GM11168 (cell line): ENCODE measurements at regions not wholly inside any gene's neighbourhood (a gene's known extent, or its start where the extent isn't known, plus 50 kb on each side); places are given as distances from the start of the nearest gene placed in this dataset.

Experiments used
- in situ Hi-C: fragments of 300-500 bp; cut with MboI; formaldehyde crosslinking; loops from one replicate; pipeline ENCODE4 v1.12.0; 2022; ENCODE audit warnings: low sequenced_read_pairs; ENCODE audit not compliant: unreplicated experiment

DNA sequence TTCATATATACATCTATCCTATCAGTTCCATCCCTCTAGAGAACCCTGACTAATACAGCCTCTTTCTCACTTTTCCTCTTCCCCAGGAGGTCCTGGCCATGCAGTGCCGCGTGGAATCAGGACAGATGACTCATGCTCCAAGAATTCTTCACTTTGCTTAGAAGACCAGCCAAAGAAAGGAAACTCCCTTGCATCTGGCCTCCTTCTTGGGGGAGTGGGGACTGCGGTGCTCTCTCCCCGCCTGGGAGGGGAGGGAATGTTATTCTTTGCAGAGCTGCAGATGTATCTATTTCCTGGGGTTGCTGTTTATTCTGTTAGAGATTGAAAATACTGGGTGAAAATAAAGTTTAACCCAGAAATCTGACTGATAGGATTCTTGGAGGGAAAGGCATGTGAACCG lies 111.5 kb upstream of the SH3BP4 start:
- in situ Hi-C loops, result no loop called here

DNA sequence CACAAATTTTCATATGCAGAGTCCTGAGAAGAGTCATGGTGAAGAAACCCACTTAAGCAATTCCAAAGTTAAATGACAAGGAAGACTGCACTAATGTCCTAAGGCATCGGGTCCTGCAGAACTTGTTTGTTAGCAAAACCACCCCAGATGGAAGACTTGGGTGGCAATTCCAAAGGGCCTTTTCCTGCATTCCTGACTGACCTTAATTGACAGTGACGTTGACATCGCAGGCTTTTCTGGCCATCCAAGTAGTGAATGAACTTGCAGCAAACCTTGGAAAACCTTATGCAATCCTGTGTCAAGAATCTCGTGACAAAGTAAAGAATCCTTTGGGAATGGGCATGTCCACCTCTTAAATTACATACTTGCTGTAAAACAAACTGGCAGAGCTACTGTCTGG lies 112.5 kb upstream of the SH3BP4 start:
- in situ Hi-C loops, result no loop called here

DNA sequence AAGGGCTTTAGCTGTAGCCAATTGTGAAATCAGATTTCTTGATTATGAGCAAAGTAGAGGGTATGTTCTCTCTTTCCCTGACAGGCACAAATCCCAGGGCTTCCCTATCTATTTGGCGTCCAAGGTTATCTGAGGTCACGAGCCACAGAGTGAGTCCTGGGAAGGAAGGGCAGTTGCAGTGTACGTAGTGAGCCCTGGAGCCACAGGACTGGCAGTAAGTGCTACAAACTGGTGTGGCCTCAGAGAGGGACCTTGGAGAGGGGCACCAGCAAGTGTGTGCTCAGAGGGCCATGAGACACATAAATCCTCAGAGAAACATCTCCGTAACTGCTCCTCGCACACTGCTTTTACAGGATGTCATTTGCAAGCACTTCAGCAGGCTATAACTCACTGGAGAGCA lies 115.5 kb upstream of the SH3BP4 start:
- in situ Hi-C loops, result no loop called here

DNA sequence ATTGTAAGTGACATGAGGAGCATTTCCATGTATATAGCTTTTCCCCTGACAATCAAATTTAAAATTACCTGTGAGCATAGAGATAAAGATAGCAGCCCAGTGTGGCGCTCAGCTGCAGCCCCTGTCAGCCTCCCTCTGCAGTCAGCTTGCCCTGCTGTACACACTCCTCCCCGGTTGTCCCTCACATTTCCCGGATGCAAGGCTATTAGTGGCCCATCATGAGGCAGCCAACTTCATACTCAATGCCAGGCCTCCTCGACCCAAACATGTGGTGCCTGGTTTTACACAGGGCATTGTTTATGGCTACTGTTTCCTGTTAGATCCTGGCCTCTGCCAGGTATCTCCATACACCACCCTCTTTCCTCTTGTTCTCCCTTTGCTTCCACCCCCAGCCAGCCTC lies 116.1 kb upstream of the SH3BP4 start:
- in situ Hi-C loops, result no loop called here

DNA sequence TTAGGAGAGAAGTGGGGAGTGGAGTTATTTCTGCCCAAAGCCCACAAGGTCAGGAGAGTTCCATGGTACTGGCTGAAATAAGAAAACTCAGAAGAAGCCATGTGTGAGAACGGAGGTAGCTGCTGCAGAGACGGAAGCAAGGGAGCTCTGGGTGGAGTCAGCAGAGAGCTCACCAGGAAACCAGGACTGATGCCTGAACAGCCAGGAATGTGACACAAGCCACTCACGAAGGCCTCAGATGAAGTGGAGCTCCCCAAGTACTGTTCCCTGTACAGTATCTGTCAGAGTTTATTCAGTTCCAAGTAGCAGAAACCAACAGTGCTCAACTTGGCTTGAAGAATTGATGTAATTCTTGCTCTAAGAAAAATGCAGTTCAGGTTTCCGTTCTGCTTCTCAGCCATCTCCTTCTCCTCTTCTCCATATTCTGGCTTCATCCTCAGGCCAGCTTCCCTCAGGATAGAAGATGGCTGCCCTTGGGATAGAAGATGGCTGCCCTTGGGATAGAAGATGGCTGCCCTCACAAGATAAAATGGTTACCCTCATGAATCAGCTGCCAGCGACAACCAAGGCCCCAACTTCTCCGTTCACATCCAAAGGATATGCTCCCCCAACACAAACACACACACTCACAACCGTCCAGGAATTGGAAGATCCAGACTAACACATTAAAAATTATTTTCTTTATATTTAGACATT lies 117.4 kb upstream of the SH3BP4 start:
- in situ Hi-C loops, result no loop called here

DNA sequence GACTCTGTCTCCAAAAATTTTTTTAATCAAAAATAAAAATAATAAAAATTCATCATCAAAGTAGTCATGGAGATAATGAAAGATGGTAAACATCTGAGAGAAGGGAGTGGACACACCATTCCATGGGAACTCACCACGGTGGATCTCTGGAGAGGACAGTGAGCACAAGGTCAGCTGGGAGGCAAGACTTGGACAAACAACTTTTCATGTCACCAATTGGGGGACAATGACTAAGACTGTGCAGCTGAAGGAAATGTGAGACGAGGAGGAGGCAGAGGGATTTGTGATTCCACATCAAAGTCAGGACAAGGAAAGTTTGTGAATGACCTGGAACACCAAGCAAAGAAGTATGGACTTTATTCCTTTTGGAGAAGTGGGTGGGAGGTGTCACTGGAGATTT lies 121.0 kb upstream of the SH3BP4 start:
- in situ Hi-C loops, result no loop called here

DNA sequence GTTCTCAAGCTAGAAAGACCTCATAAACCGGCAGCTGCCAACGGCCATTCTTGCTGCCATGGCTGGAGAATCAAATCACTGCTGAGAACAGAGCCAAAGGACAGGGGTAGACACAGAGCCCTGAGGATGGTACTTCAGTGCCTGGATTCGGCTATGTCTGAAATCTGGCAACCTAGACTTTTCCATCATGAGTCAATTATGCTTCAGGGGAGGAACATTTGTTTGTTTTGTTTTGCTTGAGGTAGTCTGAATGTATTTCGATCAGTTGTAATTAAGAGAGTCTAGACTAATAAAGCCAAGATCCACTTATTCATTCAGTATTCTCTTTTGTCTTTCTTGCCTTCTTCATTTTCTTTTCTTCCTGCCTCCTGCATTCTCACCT lies 122.8 kb upstream of the SH3BP4 start:
- in situ Hi-C loops, result no loop called here

DNA sequence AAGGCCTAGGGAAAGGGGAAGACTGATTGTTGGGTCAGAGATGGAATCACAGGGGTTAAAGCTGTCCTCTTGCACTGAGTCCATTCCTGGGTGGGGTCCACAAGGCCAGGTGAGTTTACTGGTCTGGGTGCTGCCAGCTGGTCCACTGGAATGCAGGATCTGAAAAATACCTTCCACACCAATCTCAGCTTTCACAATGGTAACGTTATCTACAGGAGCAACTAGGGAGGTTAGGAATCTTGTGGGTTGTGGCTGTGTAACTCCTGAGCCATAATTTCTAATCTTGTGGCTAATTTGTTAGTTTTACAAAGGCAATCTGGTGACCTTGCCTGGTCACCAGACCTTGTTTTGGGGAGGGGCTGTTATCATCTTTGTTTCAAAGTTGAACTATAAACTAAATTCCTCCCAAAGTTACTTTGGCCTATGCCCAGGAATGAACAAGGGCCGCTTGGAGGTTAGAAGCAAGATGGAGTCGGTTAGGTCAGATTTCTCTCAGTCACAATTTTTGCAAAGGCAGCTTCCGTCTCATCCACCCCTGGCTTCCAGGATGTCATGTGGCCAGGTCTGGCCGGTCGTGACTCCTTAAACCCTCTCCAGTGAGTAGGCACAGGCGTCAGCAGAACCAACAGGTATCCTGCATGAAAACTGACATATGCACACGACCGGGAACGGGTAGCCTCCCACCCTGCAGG lies 123.3 kb upstream of the SH3BP4 start:
- in situ Hi-C loops, result no loop called here

DNA sequence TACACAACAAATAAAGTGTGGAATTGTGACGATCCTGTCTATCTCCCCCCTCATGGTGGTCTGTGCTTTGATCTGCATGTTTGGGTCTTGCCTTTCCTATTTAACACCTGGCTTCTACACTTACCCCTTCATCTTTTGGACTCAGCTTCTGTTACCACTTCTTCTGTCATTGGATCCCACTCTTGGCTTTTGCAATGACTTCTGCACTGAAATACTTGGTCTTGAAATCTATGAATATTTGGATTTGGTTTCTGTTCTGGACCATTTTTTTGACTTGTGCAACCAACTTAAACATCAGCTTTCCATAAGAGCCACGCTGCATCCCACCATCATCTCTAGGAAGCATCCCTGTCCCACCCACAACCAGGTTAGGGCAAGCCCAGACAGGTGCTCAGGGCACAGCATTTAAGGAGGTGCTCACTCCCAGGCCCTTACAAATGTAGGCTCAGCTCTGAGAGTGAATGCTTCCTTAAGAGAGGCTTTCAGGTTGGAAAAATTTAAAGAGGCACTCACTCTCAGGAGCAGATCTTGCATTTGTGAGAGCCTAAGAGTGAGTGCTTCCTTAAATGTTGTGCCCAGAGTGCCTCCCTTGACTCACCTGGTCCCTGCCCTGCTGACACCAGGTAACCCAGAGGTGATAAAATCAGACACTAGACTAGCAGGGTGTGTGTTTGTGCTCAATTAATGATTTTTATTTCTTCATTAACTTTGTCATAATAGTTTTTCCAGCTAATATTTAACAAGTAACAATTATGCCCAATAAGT lies 124.5 kb upstream of the SH3BP4 start:
- in situ Hi-C loops, result no loop called here

DNA sequence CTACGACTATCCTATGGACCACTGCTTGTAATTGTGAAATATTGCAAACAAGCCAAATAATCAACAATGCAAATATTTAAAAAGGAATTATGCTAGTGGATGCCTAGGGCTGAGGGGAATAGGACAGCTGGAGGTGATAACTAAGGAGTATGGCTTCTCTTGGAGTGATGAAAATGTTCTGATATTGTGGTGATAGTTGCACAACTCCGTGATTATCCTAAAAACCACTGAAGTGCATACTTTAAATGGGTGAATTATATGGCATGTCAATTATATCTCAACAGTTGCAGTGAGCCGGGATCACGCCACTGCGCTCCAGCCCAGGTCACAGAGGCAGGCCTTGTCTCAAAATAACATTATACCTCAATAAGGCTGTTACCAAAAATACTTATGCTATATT lies 125.1 kb upstream of the SH3BP4 start:
- in situ Hi-C loops, result no loop called here

DNA sequence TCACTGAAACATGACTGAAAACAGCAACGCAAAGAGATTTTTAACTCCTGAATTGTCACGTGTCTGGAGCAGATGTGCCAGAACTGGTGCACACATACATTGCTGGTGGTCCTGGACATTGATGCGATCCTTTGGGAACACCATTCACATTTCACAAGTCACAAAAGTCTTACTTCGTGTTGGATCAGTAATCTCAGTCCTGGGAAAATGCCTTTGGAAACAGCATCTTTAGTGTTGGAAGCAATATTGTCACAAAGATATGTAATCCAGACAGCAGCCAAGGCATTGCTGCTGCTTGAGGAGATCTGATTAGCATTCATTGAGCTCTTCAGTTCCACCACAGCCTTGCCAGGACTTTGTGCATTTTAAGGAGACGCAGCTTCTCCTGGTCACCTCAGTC lies 126.2 kb upstream of the SH3BP4 start:
- in situ Hi-C loops, result no loop called here

DNA sequence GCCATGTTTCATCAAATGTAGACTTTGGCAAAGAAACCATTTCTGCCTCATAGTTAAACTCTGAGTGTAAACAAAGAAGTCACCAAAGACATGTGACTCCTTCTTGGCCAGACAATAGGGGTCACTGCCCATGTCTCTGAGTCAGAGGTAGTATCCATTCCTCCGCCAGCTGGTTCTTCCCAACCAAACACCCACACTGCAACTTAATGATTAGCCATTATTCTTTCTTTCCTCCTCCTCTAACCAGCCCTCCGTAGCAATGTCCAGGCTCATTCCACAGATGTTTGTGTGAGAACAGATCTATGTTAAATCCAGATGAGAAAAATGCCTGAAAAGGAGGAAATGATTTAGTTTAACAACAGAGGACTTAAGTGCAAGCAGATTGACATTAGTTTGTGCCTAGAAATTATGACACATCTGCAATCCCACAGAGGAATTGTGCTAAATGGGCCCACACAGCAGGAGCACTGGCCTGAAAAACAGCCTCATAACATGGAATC lies 127.9 kb upstream of the SH3BP4 start:
- in situ Hi-C loops, result no loop called here

DNA sequence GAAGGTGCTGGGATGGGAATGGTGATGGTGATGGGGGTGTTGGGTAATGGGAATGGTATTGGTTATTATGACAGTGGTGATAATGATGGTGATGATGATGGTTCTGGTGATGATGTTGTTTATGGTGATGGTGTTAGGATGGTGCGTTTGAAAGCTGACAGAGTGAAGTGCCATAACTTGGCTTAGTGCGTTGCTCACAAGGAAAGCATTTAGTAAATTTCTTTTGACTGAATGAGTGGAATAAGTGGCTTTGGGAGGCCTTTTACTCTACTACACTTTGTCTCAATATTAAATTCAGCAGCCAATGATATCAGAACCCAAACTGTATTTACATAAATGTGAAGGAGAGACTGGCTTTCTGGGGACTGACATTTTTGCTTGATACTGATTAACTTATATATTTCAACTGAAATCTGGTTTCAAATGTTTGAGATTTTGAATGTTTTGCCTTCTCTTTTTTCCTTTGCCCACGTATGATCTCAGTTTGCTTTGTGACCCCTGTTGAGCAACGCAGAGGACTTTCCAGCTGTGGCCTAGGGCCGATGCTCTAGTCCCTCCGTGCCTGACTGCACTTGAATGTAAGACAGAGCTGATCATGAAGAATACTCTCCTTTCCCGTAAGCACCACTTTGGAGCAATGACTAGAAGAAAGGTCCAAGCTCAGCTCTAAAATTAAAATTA lies 128.5 kb upstream of the SH3BP4 start:
- in situ Hi-C loops, result no loop called here

DNA sequence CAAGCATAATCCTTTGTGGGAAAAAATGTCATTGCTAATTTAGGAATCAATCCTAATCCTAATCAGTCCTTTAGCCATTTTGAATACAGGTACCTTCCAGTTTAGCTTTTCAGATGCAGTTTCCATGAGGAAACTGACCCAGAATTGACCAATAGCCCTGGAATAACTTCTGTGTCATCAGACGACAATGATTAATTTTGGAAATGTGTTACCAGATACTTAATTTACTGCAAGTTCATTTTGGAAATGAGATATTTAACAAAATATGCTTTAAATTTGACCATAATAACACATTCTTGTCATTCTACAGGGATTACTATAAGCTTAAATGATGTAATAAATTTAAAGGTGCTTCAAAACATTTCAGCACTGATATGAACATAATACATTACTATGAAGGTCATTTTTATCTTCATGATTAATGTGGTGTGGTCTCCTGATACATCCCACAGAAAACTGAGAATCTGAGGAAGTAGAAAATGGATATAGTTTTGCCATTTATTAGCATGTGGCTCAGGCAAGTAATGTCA lies 129.8 kb upstream of the SH3BP4 start:
- in situ Hi-C loops, result no loop called here

DNA sequence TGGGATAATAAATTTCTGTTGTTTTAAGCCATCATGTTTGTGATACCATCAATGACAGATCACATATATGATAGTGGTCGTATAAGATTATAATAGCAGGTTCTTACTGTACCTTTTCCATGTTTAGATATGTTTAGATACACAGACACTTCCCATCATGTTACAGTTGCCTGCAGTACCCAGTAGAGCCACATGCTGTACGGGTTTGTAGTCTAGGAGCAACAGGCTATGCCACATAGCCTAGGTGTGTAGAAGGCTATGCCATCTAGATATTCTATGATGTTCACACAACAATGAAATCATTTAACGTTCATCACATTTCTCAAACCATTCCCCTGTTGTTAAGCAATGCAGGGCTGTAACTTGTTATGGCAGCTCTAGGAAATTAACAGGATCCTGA lies 132.9 kb upstream of the SH3BP4 start:
- in situ Hi-C loops, result no loop called here

DNA sequence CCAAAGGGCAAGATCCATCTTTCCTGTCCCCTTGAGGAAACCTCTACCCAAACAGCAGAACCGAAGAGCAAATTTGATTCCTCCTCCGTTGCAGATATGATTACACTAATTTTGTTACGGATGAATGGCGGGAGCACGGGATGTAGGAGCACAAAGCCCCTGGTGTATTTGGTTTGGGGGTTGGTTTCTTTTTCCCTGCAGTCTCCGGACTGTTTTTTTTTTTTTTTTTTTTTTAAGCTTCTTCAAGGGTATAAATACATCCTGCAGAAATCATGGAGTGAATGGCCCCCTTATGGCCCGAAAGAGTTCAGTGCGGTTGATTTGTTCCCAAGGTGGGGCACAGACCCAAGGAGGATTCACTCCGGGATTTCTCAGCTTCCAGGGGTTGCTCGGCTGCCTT lies 135.3 kb upstream of the SH3BP4 start:
- in situ Hi-C loops, result no loop called here

DNA sequence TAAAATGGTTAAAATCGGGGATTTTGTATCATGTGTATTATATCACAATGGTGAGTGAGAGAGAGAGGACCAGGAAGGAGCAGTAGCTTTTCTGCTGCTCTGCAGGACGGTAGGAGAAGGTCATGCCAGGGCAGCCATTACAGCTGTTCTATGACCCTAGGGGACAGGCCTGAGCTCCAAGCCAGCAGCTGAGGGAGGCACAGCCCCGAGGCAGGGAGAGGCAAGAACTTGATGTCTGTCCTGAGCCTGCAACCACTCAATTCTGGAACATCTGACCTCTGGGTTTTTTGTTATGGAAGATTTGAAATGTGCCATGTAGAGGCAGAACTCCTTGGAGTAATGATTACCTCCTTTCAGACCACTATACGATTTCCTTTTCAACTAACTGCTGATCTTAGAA lies 135.8 kb upstream of the SH3BP4 start:
- in situ Hi-C loops, result no loop called here

DNA sequence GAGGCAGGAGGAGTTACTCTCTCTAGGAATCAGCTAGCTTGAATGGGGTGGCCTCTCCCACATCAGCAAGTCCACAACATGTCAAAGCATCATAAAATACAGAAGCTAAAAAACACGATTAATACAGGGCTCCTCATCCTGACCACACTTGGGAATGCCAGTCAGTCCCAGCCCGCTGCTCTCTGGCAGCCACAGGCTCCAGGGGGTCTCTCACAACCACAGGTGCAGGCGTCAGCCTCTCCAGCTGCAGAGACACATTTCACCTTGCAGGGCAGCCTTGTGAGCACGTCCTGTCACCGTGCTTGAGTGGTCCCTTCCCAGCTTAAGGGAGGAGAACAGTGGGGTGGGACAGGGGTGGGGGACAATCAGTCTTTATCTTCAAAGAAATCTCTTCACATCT lies 137.4 kb upstream of the SH3BP4 start:
- in situ Hi-C loops, result no loop called here

DNA sequence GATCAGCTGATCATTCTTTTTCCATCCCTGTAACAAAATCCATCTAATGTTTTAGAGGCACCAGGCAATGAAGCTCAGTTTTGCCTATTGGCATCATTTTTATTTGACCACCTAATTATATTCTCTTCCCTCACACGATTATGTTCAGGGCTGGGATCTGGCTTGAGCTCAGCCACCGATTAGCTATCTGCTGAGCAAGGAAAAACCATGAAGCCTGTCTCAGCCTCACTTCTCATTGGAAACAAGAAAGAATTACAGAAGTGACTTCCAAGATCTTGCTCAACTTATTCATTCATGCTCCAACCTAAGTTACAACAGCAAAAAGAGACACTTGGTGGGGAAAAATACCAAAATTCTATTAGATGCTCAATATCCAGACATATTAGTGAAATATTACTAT lies 139.0 kb upstream of the SH3BP4 start:
- in situ Hi-C loops, result no loop called here

DNA sequence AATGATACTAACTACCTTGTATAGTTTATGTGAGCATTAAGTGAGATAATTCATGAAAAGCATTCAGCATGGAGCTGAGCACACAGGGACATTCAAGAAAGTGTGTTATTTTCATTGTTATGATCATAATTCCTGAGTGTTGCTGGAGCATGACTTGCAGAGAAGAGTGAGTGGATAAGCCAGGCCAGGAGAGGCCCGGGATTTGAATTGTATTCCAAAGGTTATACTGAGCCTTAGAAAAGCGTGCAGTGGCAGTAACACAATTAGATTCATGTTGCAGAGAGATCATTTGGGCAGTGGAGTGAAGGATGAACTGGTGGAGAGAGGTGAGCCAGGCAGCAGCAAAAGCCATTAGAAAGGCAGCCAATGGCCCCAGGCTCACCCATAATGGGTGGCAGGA lies 142.9 kb upstream of the SH3BP4 start:
- in situ Hi-C loops, result no loop called here

DNA sequence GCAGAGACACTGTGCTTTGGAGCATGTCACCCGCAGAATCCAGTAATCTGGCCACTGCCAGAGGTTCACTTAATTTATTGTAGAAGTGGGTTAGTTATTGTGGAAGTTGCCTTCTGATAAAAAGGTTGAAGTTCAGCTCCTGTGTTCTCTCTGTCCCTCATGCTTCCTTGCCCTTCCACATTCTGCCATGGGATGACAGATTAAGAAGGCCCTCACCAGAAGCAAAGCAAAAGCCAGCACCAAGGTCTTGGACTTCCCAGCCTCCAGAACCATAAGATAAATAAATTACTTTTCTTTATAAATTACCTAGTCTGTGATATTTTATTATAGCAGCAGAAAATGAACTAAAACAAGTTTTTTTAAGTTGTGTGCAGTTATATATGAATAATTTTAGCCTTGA lies 145.0 kb upstream of the SH3BP4 start:
- in situ Hi-C loops, result no loop called here
